ENCODE measurements at regions not wholly inside any gene's neighbourhood (a gene's known extent, or its start where the extent isn't known, plus 50 kb on each side); places are given as distances from the start of the nearest gene placed in this dataset.

GRCh38 chr2:66721776-66722175 lies 286.9 kb downstream of the MEIS1 start:
- no peak for DNase-seq (ENCODE audit: low spot score)

DNA sequence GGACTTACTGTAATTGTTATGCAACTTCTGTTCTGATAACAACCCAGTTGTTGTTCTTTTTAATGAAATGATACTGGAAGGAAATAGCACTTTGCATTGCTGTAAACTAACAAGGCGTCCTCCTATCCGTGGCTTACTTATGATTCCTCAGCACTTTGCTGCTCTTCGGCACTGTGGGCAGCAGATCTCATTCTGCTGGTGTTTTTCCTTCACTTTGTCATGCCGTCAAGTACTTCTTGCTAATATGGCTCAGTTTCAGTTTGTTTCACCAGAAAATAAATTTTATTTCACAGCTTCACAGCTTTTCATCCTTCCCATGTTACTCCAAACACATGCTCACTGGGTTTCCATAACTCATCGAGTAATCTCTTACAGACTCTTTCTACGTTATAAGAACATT lies 289.3 kb downstream of the MEIS1 start:
- no peak for DNase-seq (ENCODE audit: low spot score)

DNA sequence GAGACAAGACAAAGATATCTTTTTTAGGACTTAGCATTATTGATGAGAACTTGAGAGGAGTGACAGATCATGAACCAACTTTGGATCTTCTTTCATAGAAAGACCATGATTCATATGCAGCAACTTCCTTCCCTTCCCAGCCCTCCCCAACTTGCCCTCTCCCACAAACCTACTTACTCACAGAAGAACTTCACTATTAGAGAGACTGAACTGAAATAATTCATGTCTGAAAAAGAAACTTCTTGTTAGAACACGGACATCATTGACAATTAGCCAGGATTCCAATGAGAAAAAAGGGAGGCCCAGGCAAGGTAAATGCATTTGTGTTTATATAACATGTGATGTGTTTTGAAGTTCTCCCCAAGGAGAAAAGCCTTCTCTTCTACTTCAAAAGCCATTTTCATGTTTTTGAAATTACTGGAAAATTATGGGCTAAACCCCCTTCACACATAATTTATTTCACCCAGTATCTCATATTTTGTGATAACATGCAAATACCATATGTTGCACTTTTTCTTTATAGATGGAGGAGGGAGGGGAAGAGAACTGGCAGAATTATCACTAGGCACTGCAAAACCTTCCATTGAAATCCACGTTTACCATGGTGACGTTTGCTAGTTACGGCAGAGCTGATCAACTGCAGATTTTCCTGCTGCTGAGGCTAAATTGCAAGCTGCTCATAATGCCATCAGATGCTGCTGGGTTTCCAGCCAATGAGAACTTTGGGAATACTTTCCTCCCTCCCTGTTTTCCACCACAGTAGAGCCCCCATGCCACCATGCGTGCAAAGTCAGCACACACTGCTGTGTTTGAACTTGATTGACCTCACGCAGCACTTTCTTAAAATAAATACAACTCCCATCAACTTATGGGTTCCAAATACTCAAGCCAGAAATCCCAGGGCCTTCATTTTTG lies 294.7 kb downstream of the MEIS1 start:
- peak; percentile 12 for DNase-seq (ENCODE audit: low spot score)

DNA sequence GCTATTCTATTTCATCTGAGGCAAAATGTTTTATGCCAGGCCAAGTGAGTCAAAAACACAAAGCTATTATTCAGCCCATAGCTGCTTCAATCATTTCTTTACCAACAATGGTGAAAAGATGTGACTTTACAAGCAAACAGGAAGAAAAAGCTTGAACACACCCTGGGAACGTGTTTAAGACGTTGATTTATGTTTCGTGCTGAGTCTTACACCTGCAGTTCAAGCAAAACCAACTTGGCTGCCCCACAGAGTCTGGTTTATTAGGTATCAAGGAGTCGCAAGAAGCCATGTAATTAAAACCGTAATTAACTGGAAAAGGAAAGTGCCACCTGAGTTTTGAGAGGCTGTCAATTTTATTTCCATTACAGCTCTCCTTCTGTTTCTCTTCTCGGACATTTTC lies 295.5 kb downstream of the MEIS1 start:
- DNase-seq (ENCODE audit: low spot score) = no peak

- DNase-seq (ENCODE audit: low spot score) = no peak
These were observed 298.6 kb downstream of the MEIS1 start for GRCh38 chr2:66733364-66733999.

DNA sequence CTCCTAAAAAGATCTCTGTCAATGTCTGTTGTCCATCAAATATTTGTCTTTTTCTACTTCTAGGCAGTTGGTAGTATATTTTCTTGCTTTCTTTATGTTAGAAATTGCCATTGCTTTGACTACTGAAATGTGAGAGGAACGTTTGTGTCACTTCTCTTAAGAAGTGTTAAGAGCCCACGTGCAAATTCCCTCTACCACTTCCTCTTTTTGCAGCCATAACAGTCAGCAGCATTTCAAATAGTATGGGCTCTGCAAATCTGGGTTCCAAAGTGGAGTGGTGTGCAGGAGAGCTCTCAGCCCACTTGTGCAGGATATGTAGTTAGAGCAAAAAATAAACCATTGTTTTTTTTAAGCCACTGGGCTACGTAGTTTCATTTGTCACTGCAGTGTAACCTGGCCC lies 314.0 kb downstream of the MEIS1 start:
- DNase-seq (ENCODE audit: low spot score) = no peak

GRCh38 chr2:66749566-66749965 lies 314.6 kb downstream of the MEIS1 start:
- no peak for DNase-seq (ENCODE audit: low spot score)

- DNase-seq (ENCODE audit: low spot score) = no peak
These were observed 318.3 kb downstream of the MEIS1 start for GRCh38 chr2:66753257-66753656.

GRCh38 chr2:66753660-66754059 lies 318.7 kb downstream of the MEIS1 start:
- no peak for DNase-seq (ENCODE audit: low spot score)

GRCh38 chr2:66755974-66756373 lies 321.0 kb downstream of the MEIS1 start:
- DNase-seq (ENCODE audit: low spot score) = no peak

DNA sequence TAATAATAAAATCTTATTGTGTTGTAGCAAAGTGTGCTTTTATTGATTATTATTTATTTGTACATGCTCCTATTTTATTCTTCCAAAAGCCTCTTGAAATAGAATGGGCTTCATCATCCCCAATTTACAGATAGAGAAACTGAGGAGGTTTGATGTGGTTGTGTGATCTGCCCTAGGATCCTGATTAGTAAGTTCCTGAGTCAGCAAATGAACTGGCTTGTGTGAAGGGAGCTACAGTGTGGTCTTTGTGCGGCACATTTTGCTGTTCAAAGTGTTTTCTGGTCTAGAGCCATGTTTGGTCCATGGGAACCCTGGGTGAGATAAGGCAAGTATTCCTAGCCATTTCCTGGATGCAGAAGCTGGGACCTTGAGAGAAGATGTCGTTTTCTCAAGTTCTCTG lies 326.9 kb downstream of the MEIS1 start:
- DNase-seq (ENCODE audit: low spot score) = no peak

GRCh38 chr2:66762761-66763160 lies 327.8 kb downstream of the MEIS1 start:
- no peak for DNase-seq (ENCODE audit: low spot score)

DNA sequence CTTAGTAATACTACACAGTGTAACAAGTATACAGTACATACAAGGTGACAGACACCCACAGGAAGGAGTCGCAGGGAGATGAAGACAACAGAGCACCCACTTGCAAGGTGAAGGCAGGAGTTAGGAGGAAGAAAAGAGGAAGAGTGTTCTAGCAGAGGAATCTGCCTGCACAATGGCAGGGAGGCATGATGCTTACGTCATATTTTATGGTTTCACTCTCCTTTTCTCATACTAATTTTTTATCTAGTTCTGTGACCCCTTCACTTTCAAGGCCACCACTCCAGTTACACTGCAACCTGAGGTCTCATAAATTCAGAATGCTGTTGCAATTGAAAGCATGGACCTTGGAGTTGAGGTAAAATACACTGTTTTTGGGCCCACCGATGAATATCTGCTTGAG lies 331.7 kb downstream of the MEIS1 start:
- no peak for DNase-seq (ENCODE audit: low spot score)

GRCh38 chr2:66771359-66771976 lies 336.5 kb downstream of the MEIS1 start:
- peak; percentile 25 for DNase-seq (ENCODE audit: low spot score)

GRCh38 chr2:66772618-66773017 lies 337.7 kb downstream of the MEIS1 start:
- no peak for DNase-seq (ENCODE audit: low spot score)

GRCh38 chr2:66775730-66776422 lies 341.0 kb downstream of the MEIS1 start:
- DNase-seq (ENCODE audit: low spot score) = no peak

DNA sequence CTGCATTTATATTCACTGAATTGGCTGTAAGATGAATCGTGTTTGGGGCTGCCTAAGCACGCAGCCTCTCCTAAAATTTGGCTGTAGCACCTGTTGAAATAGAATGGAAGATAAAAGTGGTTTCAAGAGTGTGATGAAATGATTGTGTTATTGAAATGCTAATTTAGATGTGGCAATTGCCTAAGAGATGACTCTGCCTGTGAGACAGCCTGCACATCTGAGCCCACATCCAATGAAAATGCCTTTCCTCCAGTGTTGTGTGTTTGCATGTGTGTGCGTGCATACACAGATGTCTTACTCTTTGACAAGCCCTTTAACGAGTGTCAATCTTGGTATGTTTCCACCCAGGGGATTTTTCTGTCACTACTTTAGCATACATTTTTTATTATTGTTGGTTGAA lies 346.9 kb downstream of the MEIS1 start:
- no peak for DNase-seq (ENCODE audit: low spot score)

DNA sequence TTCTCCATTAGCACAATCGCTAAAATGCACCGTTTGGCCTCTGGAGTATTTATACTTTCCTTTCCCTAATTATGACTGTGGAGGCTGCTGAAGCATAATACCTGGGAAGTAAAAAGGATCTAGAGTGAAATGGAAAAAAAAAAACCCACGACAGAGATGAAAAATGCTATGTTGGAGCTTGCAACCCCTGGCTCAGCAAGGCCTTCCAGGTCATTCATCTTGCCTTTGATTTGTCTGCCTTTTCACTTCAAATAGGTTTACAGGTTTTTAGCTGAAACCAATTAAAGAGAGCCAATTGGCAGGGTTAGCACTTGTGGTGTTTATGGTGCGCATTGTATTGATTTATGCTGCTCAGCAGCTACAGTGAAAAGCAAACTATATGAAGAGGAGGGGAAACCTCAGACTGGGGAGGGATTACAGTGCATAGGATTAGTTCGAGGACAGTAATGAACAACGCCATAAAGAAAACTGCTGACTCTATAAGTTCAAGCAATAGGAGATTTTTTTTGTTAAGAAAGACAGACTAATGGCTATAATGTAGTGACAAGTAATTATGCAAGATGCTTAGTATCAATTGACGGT lies 347.9 kb downstream of the MEIS1 start:
- DNase-seq (ENCODE audit: low spot score) = no peak

DNA sequence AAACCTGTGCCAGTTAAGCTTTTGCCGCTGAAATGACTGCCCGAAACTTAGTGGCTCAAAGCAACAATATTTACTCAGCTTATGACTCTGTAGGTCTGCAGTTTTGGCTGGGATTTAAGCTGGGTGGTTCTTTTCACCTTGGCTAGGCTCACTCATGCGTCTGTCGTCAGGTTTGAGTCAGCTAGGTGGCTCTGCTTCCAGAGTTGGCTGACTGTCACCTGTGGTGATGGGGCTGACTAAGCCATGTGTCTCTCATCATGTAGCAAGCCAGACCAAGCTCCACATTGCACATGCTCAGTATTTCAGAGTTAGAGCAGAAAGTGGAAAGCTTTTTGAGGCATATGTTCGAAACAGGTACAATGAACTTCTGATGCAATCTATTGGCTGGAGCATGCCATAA lies 354.8 kb downstream of the MEIS1 start:
- DNase-seq (ENCODE audit: low spot score) = no peak

DNA sequence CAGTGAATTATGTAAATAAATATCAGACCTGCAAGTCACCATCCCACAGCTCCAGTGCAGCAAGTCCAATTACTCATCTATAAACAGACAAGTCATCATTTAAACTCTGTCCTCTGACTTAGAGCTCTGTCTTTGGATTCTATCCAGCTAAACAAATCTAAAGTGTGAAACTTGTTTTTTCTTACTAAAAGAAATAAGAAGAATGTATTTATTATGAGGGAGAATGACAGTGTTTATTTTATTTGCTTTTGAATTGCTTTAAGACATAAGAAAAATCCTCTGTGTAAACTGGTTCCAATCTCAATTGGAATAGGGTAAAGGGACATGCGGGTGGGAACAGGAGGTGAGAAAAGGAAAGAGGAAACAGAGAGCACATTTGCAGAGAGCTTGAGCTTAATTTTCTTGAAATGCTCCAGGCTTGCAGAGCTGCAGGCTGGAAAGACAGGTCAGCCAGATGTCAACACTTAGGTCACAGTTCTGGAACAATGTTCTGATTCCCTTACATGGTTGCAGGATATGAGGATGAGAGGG lies 355.8 kb downstream of the MEIS1 start:
- DNase-seq (ENCODE audit: low spot score) = no peak

DNA sequence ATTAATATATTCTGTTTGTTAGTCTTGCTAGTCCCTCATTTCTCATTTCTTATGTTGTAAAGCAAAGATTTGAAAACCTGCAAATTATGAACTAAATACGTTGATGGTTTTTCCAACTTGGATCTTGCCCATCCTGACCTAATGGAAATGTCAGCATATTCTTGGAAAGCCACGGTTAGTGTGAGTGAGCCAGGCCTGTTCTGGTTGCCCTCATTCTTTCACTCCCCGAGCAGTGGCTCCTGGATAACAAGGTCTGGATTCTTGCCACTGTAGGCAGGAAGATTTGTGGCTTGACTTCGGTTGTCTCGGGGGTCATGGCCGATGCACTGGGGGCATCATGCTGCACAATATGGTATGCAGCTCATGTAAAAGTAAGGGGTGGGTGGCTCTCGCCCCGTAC lies 359.1 kb downstream of the MEIS1 start:
- peak; percentile 19 for DNase-seq (ENCODE audit: low spot score)

DNA sequence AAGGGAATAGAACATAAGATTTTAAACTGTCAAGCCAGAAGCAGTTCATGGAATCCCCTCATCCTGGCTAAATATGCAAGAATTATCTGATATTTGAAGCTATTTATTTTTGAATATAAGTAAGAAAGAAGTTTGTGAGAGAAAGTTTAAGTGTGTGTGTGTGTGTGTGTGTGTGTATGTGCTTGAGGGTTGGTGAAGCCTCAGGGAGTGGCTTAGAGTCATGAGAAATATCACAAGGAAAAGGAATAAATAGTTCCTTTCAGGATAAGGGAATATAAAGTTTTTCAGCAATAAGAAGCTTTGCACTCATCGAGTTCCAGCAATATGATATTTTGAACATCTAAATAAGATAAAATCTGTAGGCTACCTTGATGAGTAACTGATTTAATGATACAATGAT lies 359.6 kb downstream of the MEIS1 start:
- DNase-seq (ENCODE audit: low spot score) = peak; percentile 51
